ENCODE measurements at regions not wholly inside any gene's neighbourhood (a gene's known extent, or its start where the extent isn't known, plus 50 kb on each side); places are given as distances from the start of the nearest gene placed in this dataset.

GRCh38 chr14:81890020-81890419 lies 356.4 kb upstream of the SEL1L start:
- no peak for TF ChIP-seq POLR2A (IDR thresholded peaks at IDR 0.05; ENCODE audit: low read length)
- no peak for TF ChIP-seq GATA1 (IDR thresholded peaks at IDR 0.05; ENCODE audit: low read depth, low read length)

Data from erythroblast (primary cell).